ENCODE measurements at regions not wholly inside any gene's neighbourhood (a gene's known extent, or its start where the extent isn't known, plus 50 kb on each side); places are given as distances from the start of the nearest gene placed in this dataset.

- H3K9me3 ChIP-seq (ENCODE audit: control insufficient read depth, low read depth, low read length) = no peaks in the 10 kb centered on the region
- H3K36me3 ChIP-seq (ENCODE audit: control insufficient read depth in 2 of 2, extremely low read depth in 1 of 2, insufficient read depth in 2 of 2, low read length in 2 of 2) = no peaks in the 10 kb centered on the region
- no peak overlapping the region for H3K9ac ChIP-seq (ENCODE audit: control insufficient read depth, extremely low read depth, insufficient read depth, low read length)
- H3K27ac ChIP-seq (ENCODE audit: control insufficient read depth, insufficient read depth, low read length) = peak overlapping the region; percentile 80
- H3K4me1 ChIP-seq (ENCODE audit: control insufficient read depth, extremely low read depth, insufficient read depth, low read length) = peaks cover 35% of the 10 kb centered on the region
- dilution Hi-C loops (cut with MboI; ENCODE audit: extremely low pct_ligation_motif_present, low sequenced_read_pairs) = no loop called here
- H3K9me1 ChIP-seq (ENCODE audit: control insufficient read depth, extremely low read depth, insufficient read depth, low read length) = no peaks in the 10 kb centered on the region
- H3K4me3 ChIP-seq (ENCODE audit: control insufficient read depth in 2 of 3, extremely low read depth in 1 of 3, insufficient read depth in 2 of 3, low read depth in 1 of 3, low read length in 3 of 3) = no peak overlapping the region
- no peak for DNase-seq (ENCODE audit: low read depth, low spot score)
- no peak overlapping the region for H3K4me2 ChIP-seq (ENCODE audit: control insufficient read depth, extremely low read depth, insufficient read depth, low read depth, low read length)
- FAIRE-seq = peak; percentile 59
- no peaks in the 10 kb centered on the region for H4K20me1 ChIP-seq (ENCODE audit: control insufficient read depth, extremely low read depth, insufficient read depth, low read length)
- no peaks in the 10 kb centered on the region for H3K79me2 ChIP-seq (ENCODE audit: control insufficient read depth, insufficient read depth, low read length)
- TF ChIP-seq EZH2 (IDR thresholded peaks at IDR 0.05; ENCODE audit: low read length) = no peak
- peak; percentile 28 to 48 (median 41) for TF ChIP-seq CTCF (optimal IDR thresholded peaks at IDR 0.05 in 1 of 3, IDR thresholded peaks at IDR 0.05 in 1 of 3, conservative IDR thresholded peaks at IDR 0.05 in 1 of 3; ENCODE audit: extremely low read depth in 1 of 3, insufficient read depth in 2 of 3, low read length in 3 of 3)
- no peaks in the 10 kb centered on the region for H3K27me3 ChIP-seq (ENCODE audit: control insufficient read depth, extremely low read depth, insufficient read depth, low read length)
- H2AFZ ChIP-seq (ENCODE audit: control insufficient read depth, low read length) = no peak overlapping the region
Measured at GRCh38 chr6:12482386-12483375, 192.5 kb downstream of the EDN1 start.

- Histone ChIP-seq H3K4me2 (ENCODE audit: control insufficient read depth, extremely low read depth, insufficient read depth, low read depth, low read length) (peak overlapping the region; percentile 27), H3K4me1 (ENCODE audit: control insufficient read depth, extremely low read depth, insufficient read depth, low read length) (peaks cover 35% of the 10 kb centered on the region), H4K20me1 (ENCODE audit: control insufficient read depth, extremely low read depth, insufficient read depth, low read length) (no peaks in the 10 kb centered on the region), H3K9ac (ENCODE audit: control insufficient read depth, extremely low read depth, insufficient read depth, low read length) (peak overlapping the region; percentile 12), H3K4me3 (ENCODE audit: control insufficient read depth in 2 of 3, extremely low read depth in 1 of 3, insufficient read depth in 2 of 3, low read depth in 1 of 3, low read length in 3 of 3) (peak overlapping the region; percentile 1 to 42 (median 15)), H3K79me2 (ENCODE audit: control insufficient read depth, insufficient read depth, low read length) (no peaks in the 10 kb centered on the region), H3K9me3 (ENCODE audit: control insufficient read depth, low read depth, low read length) (no peaks in the 10 kb centered on the region), H3K9me1 (ENCODE audit: control insufficient read depth, extremely low read depth, insufficient read depth, low read length) (no peaks in the 10 kb centered on the region), H3K27ac (ENCODE audit: control insufficient read depth, insufficient read depth, low read length) (peak overlapping the region; percentile 80), H3K27me3 (ENCODE audit: control insufficient read depth, extremely low read depth, insufficient read depth, low read length) (no peaks in the 10 kb centered on the region), H2AFZ (ENCODE audit: control insufficient read depth, low read length) (no peak overlapping the region), H3K36me3 (ENCODE audit: control insufficient read depth in 2 of 2, extremely low read depth in 1 of 2, insufficient read depth in 2 of 2, low read length in 2 of 2) (no peaks in the 10 kb centered on the region)
- peak; percentile 81 for DNase-seq (ENCODE audit: low read depth, low spot score)
- dilution Hi-C loops (cut with MboI; ENCODE audit: extremely low pct_ligation_motif_present, low sequenced_read_pairs) = no loop called here
- peak; percentile 99 for FAIRE-seq
- TF ChIP-seq EZH2 (IDR thresholded peaks at IDR 0.05; ENCODE audit: low read length) (no peak), CTCF (optimal IDR thresholded peaks at IDR 0.05 in 1 of 3, IDR thresholded peaks at IDR 0.05 in 1 of 3, conservative IDR thresholded peaks at IDR 0.05 in 1 of 3; ENCODE audit: extremely low read depth in 1 of 3, insufficient read depth in 2 of 3, low read length in 3 of 3) (no peak)
Measured at GRCh38 chr6:12483712-12484111, 193.6 kb downstream of the EDN1 start.
